GM12878 (cell line): ENCODE measurements at regions not wholly inside any gene's neighbourhood (a gene's known extent, or its start where the extent isn't known, plus 50 kb on each side); places are given as distances from the start of the nearest gene placed in this dataset.

ENCODE experiments used
- ATAC-seq: fragments of 200-7000 bp; cut with Tn5 transposase; 3 replicates; pipeline ENCODE4 v1.9.1; 2020; ENCODE audit warnings: mild to moderate bottlenecking, moderate library complexity
- BruUV-seq: library from RNA; stranded (reverse); fragments of 400-500 nt; replicated peaks from 2 replicates; lab custom pipeline; 2021; lab: Mats Ljungman, UMichigan
- CTCF ChIA-PET: fragments of 300-600 bp; sonication (Branson Sonifier 250); formaldehyde crosslinking; extraction: SDS; loops from one replicate; lab custom pipeline; 2021; ENCODE audit warnings: inconsistent platforms; lab: Yijun Ruan, JAX
- POLR2A ChIA-PET: fragments of 350-600 bp; formaldehyde crosslinking; extraction: SDS; loops from one replicate; lab custom pipeline; 2021; ENCODE audit warnings: inconsistent platforms; lab: Charles Lee
- RAD21 ChIA-PET: fragments of 300-600 bp; sonication (Branson Sonifier 250); formaldehyde crosslinking; loops from one replicate; lab custom pipeline; 2023; ENCODE audit warnings: antibody characterized with exemption; ENCODE audit not compliant: unreplicated experiment; lab: Charles Lee
- SMC1A ChIA-PET: fragments of 300-600 bp; sonication (Branson Sonifier 250); formaldehyde crosslinking; loops from one replicate; lab custom pipeline; 2023; ENCODE audit not compliant: unreplicated experiment, uncharacterized antibody; lab: Charles Lee
- DNase-seq: peaks from one replicate; pipeline ENCODE4 v3.0.0-alpha.2; 2011; ENCODE audit warnings: low read depth, low spot score
- FAIRE-seq: peaks from 3 replicates; lab custom pipeline; 2011; peaks lifted over from hg19 to GRCh38; lab: Jason Lieb, UNC
- H2AFZ ChIP-seq: 2 replicates; pipeline ENCODE4 v1.6.0; 2011; ENCODE audit warnings: low read depth, low read length, control low read depth; ENCODE audit not compliant: control insufficient read depth
- H3K27ac ChIP-seq: 2 replicates; pipeline ENCODE4 v1.5.1; 2011; ENCODE audit warnings: control low read depth; ENCODE audit not compliant: control insufficient read depth, insufficient read depth
- H3K27me3 ChIP-seq, 2 experiments: replicated peaks in 1 of 2; 2 replicates each; pipeline versions ENCODE4 v1.6.0 to v1.6.1; 2011; ENCODE audit warnings: low read length in 1 of 2; ENCODE audit not compliant: control insufficient read depth in 2 of 2, insufficient read depth in 2 of 2
- H3K36me3 ChIP-seq, 2 experiments: 2 replicates each; pipeline ENCODE4 v1.5.1; 2011; ENCODE audit warnings: low read length in 1 of 2; ENCODE audit not compliant: control insufficient read depth in 2 of 2, insufficient read depth in 2 of 2
- H3K4me1 ChIP-seq: 2 replicates; pipeline ENCODE4 v1.6.1; 2011; ENCODE audit warnings: mild to moderate bottlenecking, low read length, moderate library complexity, mixed read lengths; ENCODE audit not compliant: control insufficient read depth, insufficient read depth
- H3K4me2 ChIP-seq: 2 replicates; pipeline ENCODE4 v1.6.0; 2011; ENCODE audit warnings: control low read depth; ENCODE audit not compliant: control insufficient read depth, insufficient read depth
- H3K4me3 ChIP-seq: fragments of 200-600 bp; sonication (generic); 2 replicates; pipeline ENCODE4 v1.5.1; 2016
- H3K79me2 ChIP-seq: 2 replicates; pipeline ENCODE4 v1.6.0; 2011; ENCODE audit warnings: low read length; ENCODE audit not compliant: control insufficient read depth, insufficient read depth
- H3K9ac ChIP-seq: 2 replicates; pipeline ENCODE4 v1.8.0; 2011; ENCODE audit warnings: low read length, control low read depth, mixed read lengths; ENCODE audit not compliant: control insufficient read depth, insufficient read depth
- H3K9me3 ChIP-seq: replicated peaks from 3 replicates; pipeline ENCODE4 v1.5.1; 2011; ENCODE audit warnings: mild to moderate bottlenecking, low read length; ENCODE audit not compliant: control insufficient read depth, insufficient read depth
- H4K20me1 ChIP-seq: 2 replicates; pipeline ENCODE4 v1.6.0; 2011; ENCODE audit not compliant: control insufficient read depth, insufficient read depth
- CBX3 ChIP-seq: fragments of 200-600 bp; sonication (generic); IDR thresholded peaks from 2 replicates; pipeline ENCODE4 v1.6.1; 2016; ENCODE audit warnings: low read depth, borderline replicate concordance
- JUNB ChIP-seq: IDR thresholded peaks from 2 replicates; pipeline ENCODE4 v1.6.1; 2016; ENCODE audit warnings: antibody characterized with exemption, mild to moderate bottlenecking
- MTA3 ChIP-seq: IDR thresholded peaks from 2 replicates; pipeline ENCODE4 v1.6.1; 2012; ENCODE audit warnings: low read length, inconsistent platforms, borderline replicate concordance
- MYC ChIP-seq: IDR thresholded peaks from 2 replicates; pipeline ENCODE4 v1.6.1; 2011; ENCODE audit warnings: mild to moderate bottlenecking, low read length, moderate library complexity, inconsistent platforms; ENCODE audit not compliant: insufficient read depth, insufficient replicate concordance, insufficient read length, severe bottlenecking
- TAF1 ChIP-seq: IDR thresholded peaks from 2 replicates; pipeline ENCODE4 v1.6.1; 2011; ENCODE audit warnings: mild to moderate bottlenecking, low read depth, low read length, borderline replicate concordance
- WRNIP1 ChIP-seq: IDR thresholded peaks from 2 replicates; pipeline ENCODE4 v1.6.1; 2011; ENCODE audit warnings: low read depth, low read length, improper control_type of control experiment, borderline replicate concordance
- ZNF207 ChIP-seq: fragments of 450-650 bp; IDR thresholded peaks from 2 replicates; pipeline ENCODE4 v1.6.1; 2014; ENCODE audit warnings: antibody characterized with exemption, mild to moderate bottlenecking, borderline replicate concordance
- WGBS: methylation state at CpG from one replicate; pipeline ENCODE4 v1.1.6; 2016; ENCODE audit warnings: low lambda C conversion rate; ENCODE audit not compliant: insufficient replicate concordance, insufficient coverage; ENCODE audit errors: missing lambda C conversion rate; 5-methylcytosine and 5-hydroxymethylcytosine counted together
- in situ Hi-C: fragments of 300-500 bp; cut with MboI; formaldehyde crosslinking; loops from 9 replicates; pipeline ENCODE4 v1.14.3; 2018; ENCODE audit warnings: mixed read lengths
- intact Hi-C: fragments of 100-400 bp; cut with micrococcal nuclease; formaldehyde crosslinking; loops from one replicate; pipeline ENCODE4 v1.14.2; 2022; ENCODE audit not compliant: unreplicated experiment
- TF ChIP-seq, protein P1 (sequence below): fragments of 450-650 bp; IDR thresholded peaks from 2 replicates; pipeline ENCODE4 v1.6.1; 2017; ENCODE audit warnings: mild to moderate bottlenecking, low read depth, inconsistent platforms; ENCODE audit not compliant: poor library complexity, severe bottlenecking

DNA sequence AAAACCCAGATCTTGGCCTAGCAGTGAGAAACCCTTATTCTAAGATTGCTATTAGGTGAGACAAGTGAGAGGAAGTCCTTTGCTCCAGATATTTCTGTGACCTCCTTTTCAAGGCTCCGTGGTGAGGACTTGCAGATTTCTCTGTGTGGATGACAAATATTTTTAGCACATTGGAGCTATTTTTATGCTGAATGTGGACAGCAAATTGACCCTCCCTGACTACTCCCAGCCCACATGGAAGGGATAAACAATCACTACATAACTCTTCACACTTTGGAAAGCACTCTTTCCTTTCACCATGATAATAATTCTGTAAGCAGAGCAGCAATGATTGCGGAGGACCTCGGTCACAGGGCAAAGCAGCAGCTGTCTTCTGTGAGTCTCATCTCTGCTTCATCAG, 88.0 kb upstream of the ADGRF1 start:
- no peaks in the 10 kb centered on the region for H4K20me1 ChIP-seq
- no TSS peak for BruUV-seq
- ATAC-seq (no peak), FAIRE-seq (no peak), DNase-seq (no peak)
- no peaks in the 10 kb centered on the region for H3K79me2 ChIP-seq
- ChIA-PET POLR2A (no interaction called here), CTCF (no interaction called here), RAD21 (no interaction called here), SMC1A (no interaction called here)
- no peak overlapping the region for H3K27ac ChIP-seq
- intact Hi-C loops, result no loop called here
- 8% methylated on average over 3 of the region's 3 CpGs for WGBS
- H3K9ac ChIP-seq, result no peak overlapping the region
- no peaks in the 10 kb centered on the region for H3K36me3 ChIP-seq
- H3K4me2 ChIP-seq, result no peak overlapping the region
- H3K9me3 ChIP-seq, result no peaks in the 10 kb centered on the region
- H3K27me3 ChIP-seq, result no peaks in the 10 kb centered on the region; a peak in 1 of 4 replicates
- TF ChIP-seq MYC (no peak), JUNB (no peak), WRNIP1 (no peak), CBX3 (no peak), TAF1 (no peak), MTA3 (no peak), ZNF207 (no peak)
- TF ChIP-seq, protein P1, sequence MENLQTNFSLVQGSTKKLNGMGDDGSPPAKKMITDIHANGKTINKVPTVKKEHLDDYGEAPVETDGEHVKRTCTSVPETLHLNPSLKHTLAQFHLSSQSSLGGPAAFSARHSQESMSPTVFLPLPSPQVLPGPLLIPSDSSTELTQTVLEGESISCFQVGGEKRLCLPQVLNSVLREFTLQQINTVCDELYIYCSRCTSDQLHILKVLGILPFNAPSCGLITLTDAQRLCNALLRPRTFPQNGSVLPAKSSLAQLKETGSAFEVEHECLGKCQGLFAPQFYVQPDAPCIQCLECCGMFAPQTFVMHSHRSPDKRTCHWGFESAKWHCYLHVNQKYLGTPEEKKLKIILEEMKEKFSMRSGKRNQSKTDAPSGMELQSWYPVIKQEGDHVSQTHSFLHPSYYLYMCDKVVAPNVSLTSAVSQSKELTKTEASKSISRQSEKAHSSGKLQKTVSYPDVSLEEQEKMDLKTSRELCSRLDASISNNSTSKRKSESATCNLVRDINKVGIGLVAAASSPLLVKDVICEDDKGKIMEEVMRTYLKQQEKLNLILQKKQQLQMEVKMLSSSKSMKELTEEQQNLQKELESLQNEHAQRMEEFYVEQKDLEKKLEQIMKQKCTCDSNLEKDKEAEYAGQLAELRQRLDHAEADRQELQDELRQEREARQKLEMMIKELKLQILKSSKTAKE, result no peak
- H3K4me1 ChIP-seq, result no peaks in the 10 kb centered on the region
- H2AFZ ChIP-seq, result no peak overlapping the region
- H3K4me3 ChIP-seq, result no peak overlapping the region
- in situ Hi-C loops, result no loop called here
